H4 (cell line): ENCODE measurements at regions not wholly inside any gene's neighbourhood (a gene's known extent, or its start where the extent isn't known, plus 50 kb on each side); places are given as distances from the start of the nearest gene placed in this dataset.
A peak's percentile ranks its signal among the peaks of the same experiment; 100 is the strongest.
"Not testable (repeated sequence)": the region's sequence is repeated elsewhere in the genome, so short reads cannot be mapped to it uniquely, and the experiment has no call there.

Experiments used
- DNase-seq: peaks from one replicate; pipeline ENCODE4 v3.0.0-alpha.2; 2015; ENCODE audit warnings: low spot score

- DNase-seq = no peak
These were observed 98.8 kb upstream of the GALNT15 start for GRCh38 chr3:16075647-16076046.

DNA sequence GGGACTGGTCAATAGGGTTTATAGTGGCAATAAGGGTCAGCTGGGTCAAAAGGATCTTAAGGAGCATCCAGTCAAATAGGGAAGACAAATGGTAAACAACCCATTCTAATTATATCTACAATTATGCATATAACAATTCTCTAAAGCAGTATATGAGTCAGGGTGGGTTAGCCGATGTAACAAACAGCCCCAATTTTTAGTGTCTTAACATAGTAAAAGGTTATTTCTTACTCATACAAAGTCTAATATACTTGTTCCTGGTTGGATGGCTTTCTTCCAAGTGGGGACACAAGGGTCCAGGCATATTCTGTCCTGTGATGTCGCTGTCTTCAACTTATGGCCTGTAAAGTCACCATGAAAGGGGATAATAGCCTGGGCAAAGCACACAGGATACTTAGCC is 97.9 kb upstream of the GALNT15 start:
- DNase-seq = no peak

GRCh38 chr3:16077146-16077545 is 97.3 kb upstream of the GALNT15 start:
- not testable (repeated sequence) for DNase-seq

DNA sequence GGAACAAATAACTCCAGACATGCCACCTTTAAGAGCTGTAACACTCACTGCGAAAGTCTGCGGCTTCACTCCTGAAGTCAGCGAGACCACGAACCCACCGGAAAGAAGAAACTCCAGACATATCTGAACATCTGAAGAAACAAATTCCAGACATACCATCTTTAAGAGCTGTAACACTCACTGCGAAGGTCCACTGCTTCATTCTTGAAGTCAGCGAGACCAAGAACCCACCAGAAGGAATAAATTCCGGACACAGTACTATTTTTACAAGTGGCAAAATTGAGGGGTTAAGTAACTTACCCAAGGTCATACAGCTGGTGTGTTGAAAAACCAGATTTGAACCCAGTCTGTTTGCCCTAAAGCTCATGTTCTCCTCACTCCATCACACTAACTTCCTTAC is 96.8 kb upstream of the GALNT15 start:
- not testable (repeated sequence) for DNase-seq

DNA sequence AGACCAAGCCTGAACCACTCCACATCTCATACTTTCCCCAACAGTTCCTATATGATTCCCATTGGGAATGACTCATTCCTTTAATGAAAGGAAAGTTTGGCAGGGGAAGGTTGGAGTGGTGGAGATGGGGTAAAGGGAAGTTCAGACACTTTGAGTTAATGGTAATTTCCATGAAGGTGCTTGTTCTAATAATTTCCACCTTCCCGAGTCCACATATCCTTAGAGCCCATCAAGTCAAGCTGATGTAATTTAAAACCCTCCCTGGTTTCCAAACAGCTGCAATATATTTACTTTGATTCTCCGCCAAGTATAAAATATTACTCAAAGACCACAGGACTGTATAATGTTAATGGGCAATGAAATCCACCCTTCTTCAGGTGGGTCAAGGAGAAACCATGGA is 95.0 kb upstream of the GALNT15 start:
- no peak for DNase-seq

DNA sequence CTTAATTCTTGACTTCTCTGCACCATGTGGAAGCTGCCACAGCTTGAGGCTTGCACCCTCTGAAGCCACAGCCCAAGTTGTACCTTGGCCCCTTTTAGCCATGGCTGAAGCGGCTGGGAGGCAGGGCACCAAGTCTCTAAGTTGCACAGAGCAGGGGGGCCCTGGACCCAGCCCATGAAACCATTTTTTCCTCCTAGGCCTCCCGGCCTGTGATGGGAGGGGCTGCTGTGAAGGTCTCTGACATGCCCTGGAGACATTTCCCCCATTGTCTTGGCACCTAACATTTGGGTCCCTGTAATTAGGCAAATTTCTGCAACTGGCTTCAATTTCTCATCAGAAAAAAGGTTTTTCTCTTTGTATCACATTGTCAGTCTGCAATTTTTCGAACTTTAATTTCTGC is 92.8 kb upstream of the GALNT15 start:
- no peak for DNase-seq

DNA sequence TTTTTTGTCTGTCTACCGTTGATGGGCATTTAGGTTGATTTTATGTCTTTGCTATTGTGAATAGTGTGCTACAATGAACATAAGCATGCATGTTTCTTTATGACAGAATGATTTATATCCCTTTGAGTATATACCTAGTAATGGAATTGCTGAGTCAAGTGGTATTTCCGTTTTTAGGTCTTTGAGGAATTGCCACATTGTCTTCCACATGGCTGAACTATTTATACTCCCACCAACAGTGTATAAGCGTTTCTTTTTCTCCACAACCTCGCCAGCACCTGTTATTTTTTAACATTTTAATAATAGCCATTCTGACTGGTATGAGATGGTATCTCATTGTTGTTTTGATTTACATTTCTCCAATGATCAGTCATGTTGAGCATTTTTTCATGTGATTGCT is 89.6 kb upstream of the GALNT15 start:
- no peak for DNase-seq

- no peak for DNase-seq
These were observed 89.1 kb upstream of the GALNT15 start for GRCh38 chr3:16085410-16085809.

- no peak for DNase-seq
These were observed 88.4 kb upstream of the GALNT15 start for GRCh38 chr3:16085884-16086608.

DNA sequence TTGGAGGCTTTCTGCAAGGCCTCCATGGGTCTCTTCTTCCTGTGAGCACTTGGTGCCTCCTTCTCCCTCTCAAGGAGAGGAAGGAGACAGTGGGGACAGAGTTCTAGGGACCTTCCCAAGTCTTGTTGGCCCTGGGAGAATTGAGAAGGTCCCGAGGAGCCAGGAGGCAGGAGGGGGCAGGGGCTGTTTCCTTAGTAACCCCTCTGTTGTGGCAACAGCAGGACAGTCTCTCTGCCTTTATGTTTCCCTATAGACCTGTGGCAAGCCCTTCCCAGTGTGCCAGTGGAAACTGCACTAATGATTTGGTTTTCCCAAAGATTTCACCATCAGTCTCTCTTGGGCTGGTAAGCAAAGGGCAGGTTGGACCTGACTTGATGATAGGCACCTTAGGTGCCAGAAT is 87.8 kb upstream of the GALNT15 start:
- no peak for DNase-seq

GRCh38 chr3:16088496-16088895 is 86.0 kb upstream of the GALNT15 start:
- DNase-seq = no peak

DNA sequence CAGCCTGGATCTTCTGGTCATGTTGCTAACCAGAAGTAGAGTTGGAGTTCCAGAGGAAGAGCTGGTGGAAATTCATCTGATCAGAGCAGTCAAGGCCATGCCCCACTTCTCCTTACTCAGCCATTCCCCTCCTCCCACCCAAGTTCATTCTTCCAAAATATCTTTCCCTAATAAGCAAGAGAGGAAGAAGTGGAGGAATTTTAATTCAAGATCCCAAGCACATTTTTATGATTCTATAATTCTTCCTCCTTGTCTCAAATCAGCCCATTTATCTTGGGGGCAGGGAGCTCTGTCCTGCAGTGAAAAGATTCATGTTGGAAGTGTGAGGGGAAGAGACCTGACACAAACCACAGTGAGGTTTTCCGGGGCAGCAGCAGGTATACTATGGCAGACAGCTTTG is 85.0 kb upstream of the GALNT15 start:
- DNase-seq = no peak

- peak; percentile 52 for DNase-seq
These were observed 84.5 kb upstream of the GALNT15 start for GRCh38 chr3:16090024-16090423.

GRCh38 chr3:16090706-16091105 is 83.8 kb upstream of the GALNT15 start:
- no peak for DNase-seq

DNA sequence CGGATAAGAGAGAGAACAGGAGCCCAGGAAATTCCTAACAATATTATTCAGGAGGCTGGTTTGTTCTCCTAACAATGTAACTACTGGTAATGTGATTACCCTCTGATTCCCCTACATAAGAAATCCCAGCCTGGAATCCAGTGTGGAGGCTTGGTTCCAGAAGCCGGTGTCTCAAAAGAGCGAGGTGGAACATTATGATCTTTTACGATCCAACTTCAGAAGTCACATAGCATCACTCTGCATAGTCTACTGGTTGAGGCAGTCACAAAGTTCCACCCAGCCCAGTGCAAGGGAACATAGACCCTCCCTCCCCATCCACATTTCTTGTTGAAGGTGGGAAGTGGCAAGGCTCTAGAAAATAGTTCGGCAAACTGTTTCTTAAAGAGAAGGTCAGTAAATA is 81.6 kb upstream of the GALNT15 start:
- no peak for DNase-seq

DNA sequence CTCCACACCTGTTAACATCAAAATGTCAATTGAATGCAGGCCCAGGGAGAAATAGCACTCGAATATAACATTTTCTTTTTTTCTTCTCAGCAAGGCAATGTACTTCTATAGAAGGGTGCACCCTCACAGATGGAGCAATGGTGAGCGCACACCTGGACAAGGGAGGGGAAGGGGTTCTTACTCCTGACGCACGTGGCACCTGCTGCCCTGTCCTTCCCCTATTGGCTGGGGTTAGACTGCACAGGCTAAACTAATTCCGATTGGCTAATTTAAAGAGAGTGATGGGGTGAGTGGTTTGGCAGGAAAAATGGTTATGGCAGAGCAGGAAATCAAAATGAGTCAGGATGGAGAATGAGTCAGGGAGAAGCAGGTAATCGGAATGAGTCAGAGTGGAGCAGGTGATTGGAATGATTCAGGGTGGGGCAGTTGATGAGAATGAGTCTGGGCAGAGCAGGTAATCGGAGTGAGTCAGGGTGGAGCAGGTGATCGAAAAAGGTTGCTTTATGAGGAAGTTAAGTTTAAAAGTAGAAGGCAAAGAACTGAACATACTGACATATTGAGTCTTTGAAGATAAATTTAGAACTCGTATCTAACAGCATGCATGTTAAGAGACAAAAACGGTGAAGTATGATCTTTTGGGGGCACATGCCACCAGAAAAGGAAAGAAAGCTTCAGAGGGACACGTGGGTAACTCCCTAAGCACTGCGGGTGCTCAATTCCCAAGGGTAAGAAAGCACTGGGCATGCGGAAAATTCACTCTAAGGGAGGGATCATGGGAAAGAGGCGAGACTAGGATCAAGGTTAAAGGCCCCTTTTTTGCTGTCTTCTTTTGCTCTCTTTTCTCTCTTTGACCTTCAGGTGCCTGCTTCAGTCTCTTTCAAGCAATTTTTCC is 72.9 kb upstream of the GALNT15 start:
- DNase-seq = peak; percentile 33

DNA sequence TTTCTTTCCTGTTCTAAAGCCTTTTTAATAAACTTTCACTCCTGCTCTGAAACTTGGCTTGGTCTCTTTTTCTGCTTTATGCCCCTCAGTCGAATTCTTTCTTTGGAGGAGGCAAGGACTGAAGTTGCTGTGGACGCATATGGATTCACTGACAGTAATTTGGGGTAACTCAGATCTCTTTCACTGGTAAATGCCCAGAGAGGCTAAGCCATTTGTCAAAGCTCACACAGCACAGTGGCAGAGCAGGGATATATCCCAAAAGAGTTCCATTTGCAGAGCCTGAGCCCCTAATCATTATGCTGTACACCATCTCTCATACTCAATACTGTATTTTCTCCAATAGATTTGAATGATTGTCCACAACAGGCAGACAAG is 72.3 kb upstream of the GALNT15 start:
- DNase-seq = no peak

- DNase-seq = peak; percentile 33
These were observed 71.5 kb upstream of the GALNT15 start for GRCh38 chr3:16102905-16103364.

- DNase-seq = no peak
These were observed 71.0 kb upstream of the GALNT15 start for GRCh38 chr3:16103472-16103871.

- no peak for DNase-seq
These were observed 70.3 kb upstream of the GALNT15 start for GRCh38 chr3:16104156-16104555.

DNA sequence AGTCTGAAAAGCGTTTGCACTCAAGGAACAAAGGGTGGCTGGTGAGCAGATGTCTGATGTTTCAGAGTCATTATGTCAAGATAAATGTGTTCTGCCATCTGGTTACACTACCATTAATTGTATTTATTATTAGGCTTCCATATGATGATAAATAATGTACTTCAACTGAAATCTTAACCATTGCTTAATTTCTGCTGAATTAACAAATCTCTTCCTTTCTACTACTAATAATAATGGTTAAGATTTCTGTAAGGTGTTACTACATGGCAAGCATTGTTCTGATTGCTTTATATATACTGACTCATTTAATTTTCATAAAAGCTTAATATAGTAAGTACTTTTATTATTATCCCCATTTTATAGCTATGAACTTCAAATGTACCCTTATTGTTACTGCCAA is 68.4 kb upstream of the GALNT15 start:
- DNase-seq = no peak

DNA sequence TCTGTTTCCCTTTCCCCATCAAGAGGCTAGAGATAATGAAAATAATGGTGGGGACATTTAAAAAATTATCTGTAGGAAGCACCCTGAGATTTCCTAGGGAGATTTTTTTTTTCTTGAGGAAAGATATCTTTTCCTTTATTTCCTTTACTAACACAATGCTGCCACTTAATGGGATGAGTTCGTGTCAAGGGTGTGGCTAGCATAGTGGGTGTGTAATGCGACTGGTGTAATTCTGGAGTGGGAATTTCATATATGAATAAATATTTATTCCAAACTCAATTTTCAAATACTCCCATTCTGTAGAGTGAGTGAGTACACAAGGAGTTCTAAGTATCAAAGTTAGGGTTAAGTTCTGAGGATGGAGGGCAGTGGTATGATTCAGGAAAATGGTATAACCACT is 66.1 kb upstream of the GALNT15 start:
- no peak for DNase-seq

DNA sequence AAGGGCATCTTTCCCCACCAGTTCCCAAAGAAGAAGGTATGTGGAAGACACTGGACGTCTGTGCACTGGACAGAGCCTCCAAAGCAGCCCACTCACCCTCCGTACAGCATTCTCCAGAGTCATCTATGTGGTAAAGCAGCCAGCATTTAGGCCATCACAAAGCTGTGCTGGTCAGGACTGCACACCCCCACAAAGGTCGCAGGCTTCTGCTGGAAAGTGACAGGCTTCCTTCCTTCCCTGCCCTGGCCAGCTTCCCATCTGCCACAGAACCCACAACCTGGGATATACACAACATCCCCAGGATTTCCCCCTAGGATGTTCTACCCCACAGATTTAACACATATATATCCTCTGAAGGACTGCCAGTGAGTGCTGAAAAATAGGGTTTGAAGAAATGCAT is 64.6 kb upstream of the GALNT15 start:
- DNase-seq = no peak
